OCI-M2 (cell line): ENCODE measurements at regions not wholly inside any gene's neighbourhood (a gene's known extent, or its start where the extent isn't known, plus 50 kb on each side); places are given as distances from the start of the nearest gene placed in this dataset.
A peak's percentile ranks its signal among the peaks of the same experiment; 100 is the strongest.
"Not testable (repeated sequence)": the region's sequence is repeated elsewhere in the genome, so short reads cannot be mapped to it uniquely, and the experiment has no call there.

Experiments
- DNase-seq: peaks from one replicate; lab custom pipeline; 2025; ENCODE audit not compliant: unreplicated experiment; lab: John Stamatoyannopoulos, UW

DNA sequence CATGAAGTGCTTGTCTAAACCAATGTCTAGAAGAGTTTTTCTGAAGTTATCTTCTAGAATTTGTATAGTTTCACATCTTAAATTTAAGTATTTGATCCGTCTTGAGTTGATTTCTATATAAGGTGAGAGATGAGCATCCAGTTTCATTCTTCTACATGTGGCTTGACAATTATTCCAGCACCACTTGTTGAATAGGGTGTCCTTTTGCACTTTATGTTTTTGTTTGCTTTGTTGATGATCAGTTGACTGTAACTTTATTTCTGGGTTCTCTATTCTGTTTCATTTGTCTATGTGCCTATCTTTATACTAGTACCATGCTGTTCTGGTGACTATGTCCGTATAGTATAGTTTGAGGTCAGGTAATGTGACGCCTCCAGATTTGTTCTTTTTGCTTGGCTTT is 426.6 kb upstream of the CHRM2 start:
- no peak for DNase-seq

DNA sequence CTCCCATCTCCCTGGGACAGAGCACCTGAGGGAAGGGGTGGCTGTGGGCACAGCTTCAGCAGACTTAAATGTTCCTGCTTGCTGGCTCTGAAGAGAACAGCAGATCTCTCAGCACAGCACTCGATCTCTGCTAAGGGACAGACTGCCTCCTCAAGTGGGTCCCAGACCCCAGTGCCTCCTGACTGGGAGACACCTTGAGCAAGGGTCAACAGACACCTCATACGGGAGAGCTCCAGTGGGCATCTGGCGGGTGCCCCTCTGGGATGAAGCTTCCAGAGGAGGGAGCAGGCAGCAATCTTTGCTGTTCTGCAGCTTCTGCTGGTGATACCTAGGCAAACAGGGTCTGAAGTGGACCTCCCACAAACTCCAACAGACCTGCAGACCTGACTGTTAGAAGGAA is 436.7 kb upstream of the CHRM2 start:
- not testable (repeated sequence) for DNase-seq

DNA sequence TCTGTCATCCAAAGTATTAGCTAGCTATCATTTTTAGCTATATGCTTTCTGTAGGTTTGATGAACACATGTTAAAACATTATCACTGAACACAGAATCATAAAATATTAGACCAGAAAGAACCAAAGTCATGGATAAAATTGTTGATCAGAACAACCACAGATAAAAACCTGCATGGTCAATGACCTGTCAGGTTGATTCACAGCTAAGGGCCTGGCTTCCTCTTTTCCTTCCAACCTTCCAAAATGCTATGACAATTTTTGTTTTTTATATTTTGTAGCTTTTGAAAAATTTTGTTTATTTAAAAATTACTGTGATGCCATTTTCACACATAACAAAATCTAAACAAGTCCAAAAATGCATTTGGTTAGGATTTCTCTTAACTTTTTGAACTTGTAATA is 444.4 kb upstream of the CHRM2 start:
- no peak for DNase-seq

DNA sequence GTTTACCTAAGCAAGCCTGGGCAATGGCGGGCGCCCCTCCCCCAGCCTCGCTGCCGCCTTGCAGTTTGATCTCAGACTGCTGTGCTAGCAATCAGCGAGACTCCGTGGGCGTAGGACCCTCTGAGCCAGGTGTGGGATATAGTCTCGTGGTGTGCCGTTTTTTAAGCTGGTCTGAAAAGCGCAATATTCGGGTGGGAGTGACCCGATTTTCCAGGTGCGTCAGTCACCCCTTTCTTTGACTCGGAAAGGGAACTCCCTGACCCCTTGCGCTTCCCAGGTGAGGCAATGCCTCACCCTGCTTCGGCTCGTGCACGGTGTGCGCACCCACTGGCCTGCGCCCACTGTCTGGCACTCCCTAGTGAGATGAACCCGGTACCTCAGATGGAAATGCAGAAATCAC is 442.6 kb upstream of the MTPN start:
- DNase-seq: not testable (repeated sequence)

DNA sequence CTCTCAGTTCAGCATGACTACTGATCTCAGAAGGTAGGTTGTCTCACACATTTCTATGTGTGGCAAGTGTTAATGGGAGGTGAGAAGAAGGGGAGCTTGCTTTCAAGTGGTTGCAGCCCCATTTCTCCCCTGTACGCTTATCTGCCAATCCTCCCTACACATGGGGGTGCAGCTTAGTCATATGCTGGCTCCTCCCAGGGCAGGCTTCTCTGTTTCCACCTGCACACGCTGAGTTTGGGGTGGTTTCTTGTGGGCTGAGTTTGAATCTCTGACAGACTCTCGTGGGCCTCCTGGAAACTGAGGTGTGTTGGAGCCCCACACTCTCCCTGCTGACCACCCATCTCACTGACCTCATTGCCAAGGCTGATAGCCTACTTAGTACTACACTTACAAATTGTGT is 435.8 kb upstream of the MTPN start:
- no peak for DNase-seq

DNA sequence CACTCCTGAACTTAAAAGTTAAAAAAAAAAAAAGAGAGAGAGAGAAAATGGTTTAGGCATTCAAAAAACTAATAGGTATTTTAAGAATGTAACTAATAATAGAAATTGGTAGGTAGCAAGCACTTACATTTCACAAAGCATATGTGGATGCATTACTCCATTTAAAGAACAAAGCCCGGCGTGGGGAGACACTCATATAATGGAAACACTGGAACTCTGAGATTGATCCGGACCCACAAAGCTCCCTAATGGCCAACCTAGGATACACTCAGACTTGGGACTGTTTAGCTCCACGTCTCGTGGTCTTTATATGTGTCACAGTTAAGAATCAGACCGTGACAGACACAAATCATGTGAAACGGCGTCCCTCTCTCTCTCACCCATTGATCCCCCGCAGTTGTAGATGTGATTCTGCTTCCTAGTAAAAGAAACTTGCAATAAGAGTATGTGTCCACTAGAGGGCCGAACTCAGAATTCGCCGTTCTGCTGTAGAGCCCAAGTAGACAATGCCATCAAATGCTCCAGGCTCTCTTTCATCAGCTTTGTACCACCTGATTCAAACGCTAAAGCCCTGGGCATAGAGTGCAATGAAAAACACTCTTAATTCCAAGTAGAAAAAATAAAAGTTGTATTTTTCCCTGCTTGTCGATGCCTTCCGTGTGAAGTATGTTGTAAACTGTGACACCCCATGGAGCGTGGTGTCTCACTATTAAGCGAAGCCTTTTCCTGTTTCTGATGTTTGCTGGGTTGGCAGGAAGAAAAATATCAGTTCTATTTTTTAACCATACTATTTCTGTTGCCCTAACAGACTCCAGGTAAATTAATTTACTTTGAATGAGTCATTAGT is 429.0 kb upstream of the MTPN start:
- DNase-seq: peak; percentile 31

DNA sequence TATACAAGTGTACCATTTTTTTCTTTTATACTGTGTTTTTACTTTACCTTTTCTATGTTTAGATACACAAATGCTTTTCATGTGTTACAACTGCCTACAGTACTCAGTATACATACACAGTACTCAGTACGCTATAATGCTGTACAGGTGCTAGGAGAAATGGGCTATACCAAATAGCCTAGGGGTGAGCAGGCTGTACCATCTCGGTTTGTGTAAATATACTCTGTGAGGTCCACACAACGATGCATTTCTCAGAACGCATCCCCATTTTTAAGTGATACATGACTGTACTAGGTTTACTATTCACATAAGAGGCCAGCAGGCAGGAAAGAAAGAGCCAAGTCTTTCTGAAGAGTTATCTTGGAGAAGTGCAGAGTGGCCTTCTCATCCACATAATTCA is 426.4 kb upstream of the MTPN start:
- DNase-seq: no peak

DNA sequence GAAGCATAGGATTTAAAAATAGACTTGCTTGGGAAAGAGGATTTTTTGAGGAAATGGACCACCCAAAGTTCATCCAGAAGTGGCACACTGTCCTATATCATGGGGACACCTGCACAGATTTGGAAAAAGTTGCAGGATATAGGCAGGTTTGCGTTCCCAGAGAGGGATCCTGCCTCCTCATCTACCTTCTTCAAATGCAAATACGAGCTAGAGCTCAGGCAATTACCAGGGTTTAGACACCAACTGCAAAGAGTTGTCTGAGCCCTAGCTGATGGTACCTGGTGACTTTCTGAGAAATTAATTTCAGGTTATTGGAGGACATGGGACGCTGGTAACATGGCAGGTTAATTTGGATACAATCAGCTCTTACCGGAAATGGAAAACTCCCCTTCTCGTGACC is 423.7 kb upstream of the MTPN start:
- no peak for DNase-seq

DNA sequence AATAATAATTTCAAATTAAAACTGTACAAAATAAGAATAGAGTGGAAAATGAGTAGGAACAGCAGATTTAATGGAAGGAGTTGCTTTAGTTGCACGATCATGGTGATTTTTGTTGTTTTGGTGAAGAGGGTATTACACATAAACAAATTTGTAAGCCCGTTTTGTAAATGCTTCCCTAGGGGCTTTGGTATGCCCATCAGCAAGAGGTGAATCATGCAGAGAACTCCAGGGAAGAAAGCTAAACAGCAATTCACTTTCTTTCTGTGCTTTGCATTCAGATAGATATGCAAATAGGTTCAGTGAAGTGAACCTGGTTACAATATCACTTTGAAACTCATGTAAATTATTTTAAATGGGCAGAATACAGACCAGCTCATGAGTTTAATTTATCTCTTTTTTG is 422.2 kb upstream of the MTPN start:
- DNase-seq: no peak

DNA sequence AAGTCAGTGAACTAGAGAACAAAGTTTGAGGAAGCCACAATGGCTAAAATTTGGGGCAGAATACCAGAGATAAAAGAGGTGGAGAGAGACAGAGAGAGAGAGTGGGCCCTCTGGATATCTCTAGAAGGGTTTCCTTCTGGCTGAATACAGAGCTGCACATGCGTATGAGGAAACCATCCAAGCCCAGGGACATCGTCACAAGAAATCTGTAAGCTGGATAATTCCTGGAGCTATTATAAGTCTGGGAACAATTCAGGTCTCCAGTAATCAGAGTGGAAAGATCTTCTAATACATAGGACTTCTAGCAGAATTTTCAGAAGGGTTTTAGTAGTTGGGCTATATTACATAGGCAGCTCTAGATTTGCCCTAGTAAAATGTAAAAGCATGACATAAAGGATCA is 415.7 kb upstream of the MTPN start:
- no peak for DNase-seq

DNA sequence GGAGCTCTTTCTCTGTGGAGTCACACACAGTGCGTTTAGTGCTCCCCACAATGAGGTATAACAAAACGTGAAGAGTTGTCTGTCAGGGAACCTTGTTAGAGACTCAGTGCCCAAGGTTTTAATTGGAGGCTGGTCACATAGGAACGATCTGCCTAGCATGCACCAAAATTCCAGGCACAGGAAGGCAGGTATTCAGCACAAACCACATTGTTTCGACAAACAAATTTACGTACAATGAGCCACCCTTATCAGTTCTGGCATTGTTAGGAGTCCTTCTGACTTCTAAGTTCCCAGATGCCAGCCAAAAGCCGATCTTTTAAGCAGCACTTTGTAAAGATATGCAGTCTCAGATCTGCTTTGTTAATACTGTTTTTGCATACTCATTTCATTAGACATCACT is 414.2 kb upstream of the MTPN start:
- no peak for DNase-seq

DNA sequence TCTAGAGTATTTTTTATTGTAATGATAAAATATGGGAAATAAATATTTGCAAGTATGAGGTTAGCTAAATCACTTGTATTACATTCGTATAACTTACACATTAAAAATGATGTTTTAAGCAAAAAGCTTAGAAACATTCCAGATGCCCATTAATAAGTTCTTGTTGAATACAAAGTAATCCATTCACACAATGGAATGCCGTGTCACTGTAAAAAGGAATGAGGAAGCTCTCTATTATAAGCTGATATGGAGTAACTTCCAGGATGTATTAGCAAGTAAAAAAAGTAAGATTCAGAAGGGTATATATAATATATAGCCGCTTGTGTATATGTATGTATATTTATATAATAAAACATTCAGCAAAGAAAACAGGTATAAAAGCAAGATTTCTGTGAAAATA is 412.8 kb upstream of the MTPN start:
- DNase-seq: no peak

DNA sequence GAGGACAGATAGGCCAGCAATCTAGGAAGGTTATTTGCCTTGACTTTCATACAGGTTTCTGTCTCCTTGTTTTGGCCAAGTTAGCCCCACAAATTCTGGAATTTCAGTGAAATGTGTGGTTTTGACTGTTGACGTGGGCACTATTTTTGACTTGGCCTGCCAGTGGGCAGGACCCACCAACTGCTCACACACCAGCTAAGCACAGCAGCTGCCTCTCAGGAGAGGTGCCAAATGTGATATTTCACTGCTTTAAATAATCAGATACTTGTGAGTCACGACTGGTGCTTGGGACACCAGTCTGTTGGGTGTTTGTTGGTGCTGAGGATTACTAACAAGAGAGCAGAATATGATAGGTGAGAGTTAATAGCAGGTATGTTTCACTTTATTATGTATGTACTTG is 409.7 kb upstream of the MTPN start:
- DNase-seq: no peak

DNA sequence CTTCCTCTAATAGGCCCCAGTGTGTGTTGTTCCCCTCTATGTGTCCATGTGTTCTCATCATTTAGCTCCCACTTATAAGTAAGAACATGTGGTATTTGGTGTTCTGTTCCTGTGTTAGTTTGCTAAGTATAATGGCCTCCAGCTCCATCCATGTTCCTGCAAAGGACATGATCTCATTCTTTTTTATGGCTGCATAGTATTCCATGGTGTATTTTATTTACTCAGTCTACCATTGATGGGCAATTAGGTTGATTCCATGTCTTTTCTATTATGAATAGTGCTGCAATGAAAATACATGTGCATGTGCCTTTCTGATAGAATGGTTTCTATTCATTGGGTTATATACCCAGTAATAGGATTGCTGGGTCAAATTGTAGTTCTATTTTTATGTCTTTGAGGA is 394.2 kb upstream of the MTPN start:
- not testable (repeated sequence) for DNase-seq

DNA sequence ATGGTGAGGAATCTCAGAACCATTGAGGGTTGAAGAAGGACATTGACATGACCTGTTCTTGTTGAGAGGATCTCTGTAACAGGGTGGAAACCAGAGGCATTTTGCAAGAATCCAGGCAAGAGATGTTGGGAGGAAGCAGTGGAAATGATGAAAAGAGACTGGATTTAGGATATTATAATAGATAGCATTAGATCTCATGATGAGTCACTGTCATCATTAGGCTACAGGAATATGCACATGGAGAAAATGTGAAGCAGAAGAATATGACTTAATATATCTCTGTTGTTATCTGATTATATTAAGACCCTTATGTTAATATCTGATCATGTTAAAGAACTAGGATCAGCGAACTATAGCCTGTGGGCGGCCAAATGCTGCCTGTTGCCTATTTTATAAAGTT is 393.0 kb upstream of the MTPN start:
- no peak for DNase-seq

DNA sequence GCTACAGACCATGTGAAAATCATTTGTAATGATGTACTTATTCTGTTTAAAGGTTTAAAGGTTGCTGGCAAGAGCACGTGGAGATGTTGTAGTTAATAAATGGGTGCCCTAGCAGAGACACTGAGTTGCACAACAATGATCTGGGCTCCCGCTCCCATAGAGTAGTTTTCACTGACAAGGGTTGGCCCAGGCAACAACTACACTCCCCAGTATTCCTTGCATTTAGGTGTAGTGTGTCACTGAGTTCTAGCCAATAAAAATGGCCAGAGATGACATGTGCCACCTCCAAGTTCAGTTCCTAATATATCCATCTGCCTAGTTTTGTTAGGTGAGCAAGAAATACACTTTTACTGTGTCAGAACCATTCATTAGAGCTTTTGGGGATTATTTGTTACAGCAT is 392.1 kb upstream of the MTPN start:
- no peak for DNase-seq

DNA sequence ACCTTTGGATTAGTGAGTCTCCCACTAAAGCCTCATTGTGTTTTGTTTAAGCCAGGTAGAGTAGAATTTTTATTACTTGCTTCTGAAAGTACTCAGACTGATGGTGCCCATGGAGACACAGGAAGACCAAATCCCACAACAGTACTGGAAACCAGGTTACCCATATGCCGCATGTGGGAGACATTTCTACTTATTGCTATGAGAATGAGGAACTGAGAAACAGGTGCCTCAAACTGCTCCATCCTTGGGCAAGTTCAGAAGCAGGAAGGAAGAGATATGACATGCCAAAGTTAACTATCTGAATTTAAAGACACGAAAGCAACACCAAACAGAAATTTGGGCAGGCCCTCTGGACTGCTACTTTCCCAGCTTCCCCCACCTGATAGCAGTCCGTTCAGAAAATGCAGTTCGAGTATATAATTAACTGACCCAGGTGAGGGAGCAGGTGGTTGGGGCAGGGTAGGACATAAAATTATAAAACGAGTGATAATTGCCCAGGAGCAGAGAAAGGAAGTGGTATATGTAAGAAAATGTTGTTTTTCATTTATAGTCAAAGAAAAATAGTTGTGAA is 382.3 kb upstream of the MTPN start:
- DNase-seq: no peak

DNA sequence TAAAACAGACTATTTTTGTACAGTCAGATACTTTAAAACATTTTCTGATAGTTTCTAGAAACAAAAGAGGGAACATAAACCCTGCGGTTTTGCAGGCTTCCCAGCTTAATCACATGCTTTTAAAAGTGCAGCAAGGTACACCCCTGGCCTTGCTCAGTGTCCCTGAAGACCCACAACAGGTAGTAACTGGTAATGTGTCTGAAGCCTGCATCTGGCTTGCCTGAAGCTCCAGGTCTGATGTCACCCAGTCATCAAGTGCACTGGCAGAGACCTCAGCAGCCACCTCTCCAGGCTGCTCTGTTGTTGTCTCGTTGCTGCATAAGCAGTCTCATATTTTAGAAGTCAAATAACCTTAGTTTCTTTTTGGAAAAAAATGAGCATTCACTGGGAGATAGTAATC is 376.1 kb upstream of the MTPN start:
- no peak for DNase-seq

DNA sequence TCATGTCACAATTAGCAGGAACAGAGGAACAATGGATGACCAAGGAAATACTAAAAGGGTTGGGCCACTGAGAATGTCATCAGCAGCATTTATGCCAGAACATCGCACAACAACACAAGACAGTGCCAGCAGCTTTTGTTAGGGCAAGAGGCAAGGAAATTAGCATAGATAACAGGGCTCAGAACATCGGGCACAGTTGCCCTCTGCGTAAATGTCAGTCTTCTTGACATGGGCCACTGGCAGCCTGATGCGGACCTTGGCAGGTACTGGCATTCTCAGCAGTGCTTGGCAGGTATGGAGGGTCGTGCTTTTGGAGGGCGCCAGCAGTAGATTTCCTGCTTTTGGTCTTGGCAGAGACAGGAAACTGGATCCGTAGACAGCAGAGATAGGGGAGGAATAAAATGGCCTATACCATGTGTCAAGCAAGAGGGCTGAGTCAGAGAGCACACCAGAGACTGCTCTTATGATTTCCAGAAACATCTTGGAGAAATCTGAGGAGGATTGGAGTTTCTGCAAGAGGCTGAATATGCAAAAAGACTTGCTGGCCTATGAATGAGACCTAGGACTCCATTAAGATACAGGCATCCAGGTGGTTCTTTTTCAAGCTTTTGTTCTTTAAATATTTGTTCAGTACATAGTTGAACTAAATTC is 371.5 kb upstream of the MTPN start:
- DNase-seq: no peak

DNA sequence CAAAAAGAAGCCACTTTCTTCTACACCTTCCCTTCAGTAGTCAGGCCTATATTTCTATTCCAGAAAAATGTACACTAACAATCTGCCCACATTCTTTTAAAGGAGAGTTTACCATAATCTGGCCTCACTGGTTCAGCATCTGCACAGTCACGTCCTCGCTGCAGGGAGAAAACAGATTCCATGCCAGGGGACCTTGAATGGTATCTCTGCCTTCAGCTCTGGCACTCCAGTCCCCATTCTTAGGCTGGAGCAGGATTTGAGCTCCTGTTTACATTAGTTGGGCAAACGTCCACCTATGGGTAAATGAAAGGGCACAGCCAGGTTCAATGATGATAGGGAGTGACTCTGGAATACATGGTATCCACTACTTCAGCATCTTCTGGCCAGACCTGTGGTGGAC is 371.0 kb upstream of the MTPN start:
- DNase-seq: no peak

DNA sequence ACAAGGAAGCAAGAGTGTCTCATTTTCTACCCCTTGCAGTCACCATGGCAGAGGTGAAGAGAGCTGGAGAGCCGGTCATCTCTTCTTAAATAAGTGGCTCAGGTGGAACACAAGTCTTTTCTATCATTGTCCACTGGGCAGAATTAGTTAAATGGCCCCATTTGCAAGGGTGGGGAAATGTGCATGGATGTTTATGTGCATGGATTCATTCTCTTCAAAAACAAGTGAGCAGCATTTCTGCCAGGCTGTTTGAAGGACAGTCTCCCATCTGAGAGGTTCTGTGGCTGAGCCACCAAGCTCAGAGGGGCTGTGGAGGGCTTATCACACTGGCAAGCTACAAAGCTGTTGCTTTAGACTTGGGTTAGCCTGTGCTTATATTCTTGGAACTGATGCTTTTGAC is 370.3 kb upstream of the MTPN start:
- no peak for DNase-seq

DNA sequence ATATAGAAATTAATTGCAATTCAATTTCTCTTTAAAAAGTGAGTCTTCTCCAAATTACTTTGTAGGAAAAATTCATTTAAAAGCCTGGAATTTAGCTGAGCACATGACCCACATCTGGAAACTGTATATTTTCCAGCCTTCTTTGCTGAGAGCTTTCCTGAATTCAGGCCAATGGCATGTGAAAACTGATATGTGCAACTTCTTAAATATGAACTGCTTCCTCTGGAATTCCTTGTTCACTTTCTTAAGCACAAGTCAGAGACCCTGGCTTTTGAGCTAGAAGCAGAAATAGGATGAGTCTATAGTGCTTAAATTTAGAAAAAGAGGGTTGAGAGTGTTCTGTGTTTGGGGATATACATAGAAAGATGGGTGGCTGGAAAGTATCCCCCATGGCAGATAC is 365.1 kb upstream of the MTPN start:
- no peak for DNase-seq

DNA sequence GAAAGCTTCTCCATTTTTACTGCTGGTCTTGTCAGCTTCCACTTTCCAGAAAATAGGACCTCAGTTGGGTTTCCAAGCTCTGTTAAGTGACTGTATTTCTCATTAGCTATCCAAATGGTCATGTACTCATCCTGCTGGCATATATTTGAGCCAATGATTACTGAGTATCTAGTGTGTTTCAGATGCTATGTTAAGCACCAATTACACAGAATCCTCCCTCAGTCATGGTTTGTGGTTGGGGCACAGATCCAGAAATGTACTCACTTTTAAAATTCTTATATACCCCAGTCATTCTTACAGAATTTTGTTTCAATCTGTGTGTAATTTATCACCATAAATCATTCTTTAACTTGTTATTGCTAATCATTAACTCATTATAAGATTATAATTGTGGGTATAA is 362.3 kb upstream of the MTPN start:
- no peak for DNase-seq
